PC-3 (cell line): ENCODE measurements at regions not wholly inside any gene's neighbourhood (a gene's known extent, or its start where the extent isn't known, plus 50 kb on each side); places are given as distances from the start of the nearest gene placed in this dataset.

Source experiments
- ATAC-seq: fragments of 200-7000 bp; cut with Tn5 transposase; 2 replicates; pipeline ENCODE4 v1.9.1; 2020; ENCODE audit warnings: mild to moderate bottlenecking, moderate library complexity
- BruUV-seq: library from RNA; stranded (reverse); fragments of 400-500 nt; replicated peaks from 2 replicates; lab custom pipeline; 2021; lab: Mats Ljungman, UMichigan
- CTCF ChIA-PET: fragments of 300-600 bp; sonication (Branson Sonifier 250); formaldehyde crosslinking; loops from one replicate; lab custom pipeline; 2022; ENCODE audit warnings: antibody characterized with exemption; lab: Charles Lee
- POLR2A ChIA-PET: fragments of 300-600 bp; sonication (Branson Sonifier 250); formaldehyde crosslinking; loops from one replicate; lab custom pipeline; 2022; ENCODE audit warnings: antibody characterized with exemption; ENCODE audit not compliant: unreplicated experiment; lab: Charles Lee
- DNase-seq: peaks from one replicate; pipeline ENCODE4 v3.0.0-alpha.2; 2015
- H2AFZ ChIP-seq: fragments of 300-600 bp; sonication (generic); 2 replicates; pipeline ENCODE4 v1.6.0; 2016; ENCODE audit warnings: antibody characterized with exemption, low read length
- H3F3A ChIP-seq: fragments of 300-600 bp; sonication (generic); one replicate; pipeline ENCODE4 v1.6.0; 2017; ENCODE audit warnings: antibody characterized with exemption, low read length, control low read depth, mild to moderate bottlenecking; ENCODE audit not compliant: unreplicated experiment
- H3K27ac ChIP-seq: fragments of 300-600 bp; sonication (generic); 2 replicates; pipeline ENCODE4 v1.5.1; 2016; ENCODE audit warnings: mild to moderate bottlenecking, low read length
- H3K27me3 ChIP-seq: fragments of 300-600 bp; sonication (generic); 2 replicates; pipeline ENCODE4 v1.6.1; 2016; ENCODE audit warnings: low read length, mixed read lengths
- H3K36me3 ChIP-seq: fragments of 300-600 bp; sonication (generic); 2 replicates; pipeline ENCODE4 v1.6.1; 2016; ENCODE audit warnings: low read depth, mixed run types, low read length, mixed read lengths
- H3K4me1 ChIP-seq: fragments of 300-600 bp; sonication (generic); 2 replicates; pipeline ENCODE4 v1.5.1; 2016; ENCODE audit warnings: low read length; ENCODE audit not compliant: insufficient read depth
- H3K4me2 ChIP-seq: fragments of 300-600 bp; sonication (generic); 2 replicates; pipeline ENCODE4 v1.6.0; 2016; ENCODE audit warnings: low read length
- H3K4me3 ChIP-seq: fragments of 300-600 bp; sonication (generic); 2 replicates; pipeline ENCODE4 v1.5.1; 2016; ENCODE audit warnings: mild to moderate bottlenecking, low read length, mixed read lengths
- H3K79me2 ChIP-seq: fragments of 300-600 bp; sonication (generic); 2 replicates; pipeline ENCODE4 v1.6.1; 2017; ENCODE audit warnings: low read length, mixed read lengths
- H3K9ac ChIP-seq: fragments of 300-600 bp; sonication (generic); 2 replicates; pipeline ENCODE4 v1.6.0; 2016; ENCODE audit warnings: mild to moderate bottlenecking, low read length
- H3K9me2 ChIP-seq: fragments of 300-600 bp; sonication (generic); replicated peaks from 2 replicates; pipeline ENCODE4 v1.6.1; 2016; ENCODE audit warnings: mixed run types, low read length, mixed read lengths
- H3K9me3 ChIP-seq: fragments of 300-600 bp; sonication (generic); 2 replicates; pipeline ENCODE4 v1.6.1; 2016; ENCODE audit warnings: low read length, mixed read lengths
- H4K20me1 ChIP-seq: fragments of 300-600 bp; sonication (generic); 2 replicates; pipeline ENCODE4 v1.6.1; 2016; ENCODE audit warnings: low read length, mixed read lengths
- EZH2 ChIP-seq: fragments of 300-600 bp; sonication (generic); IDR thresholded peaks from one replicate; pipeline ENCODE4 v1.6.1; 2017; ENCODE audit warnings: antibody characterized with exemption, mild to moderate bottlenecking, low read length; ENCODE audit not compliant: unreplicated experiment
- EZH2phosphoT487 ChIP-seq: fragments of 300-600 bp; sonication (generic); IDR thresholded peaks from 2 replicates; pipeline ENCODE4 v1.6.1; 2018; ENCODE audit warnings: mild to moderate bottlenecking, antibody characterized with exemption, low read length, borderline replicate concordance
- intact Hi-C: fragments of 100-400 bp; cut with micrococcal nuclease; formaldehyde crosslinking; loops from 2 replicates; pipeline ENCODE4 v1.9.0; 2023
- TF ChIP-seq, protein P1 (sequence below): fragments of 300-600 bp; sonication (generic); conservative IDR thresholded peaks from 2 replicates; pipeline ENCODE4 v1.5.1; 2017; ENCODE audit warnings: antibody characterized with exemption, low read depth, mild to moderate bottlenecking, low read length

GRCh38 chr20:18992418-18992817 lies 178.8 kb downstream of the SCP2D1 start:
- intact Hi-C loops, result no loop called here
- no peak overlapping the region for H3K9ac ChIP-seq
- CTCF ChIA-PET, result no interaction called here
- no peak for TF ChIP-seq EZH2
- TF ChIP-seq EZH2phosphoT487, result no peak
- TF ChIP-seq, protein P1, sequence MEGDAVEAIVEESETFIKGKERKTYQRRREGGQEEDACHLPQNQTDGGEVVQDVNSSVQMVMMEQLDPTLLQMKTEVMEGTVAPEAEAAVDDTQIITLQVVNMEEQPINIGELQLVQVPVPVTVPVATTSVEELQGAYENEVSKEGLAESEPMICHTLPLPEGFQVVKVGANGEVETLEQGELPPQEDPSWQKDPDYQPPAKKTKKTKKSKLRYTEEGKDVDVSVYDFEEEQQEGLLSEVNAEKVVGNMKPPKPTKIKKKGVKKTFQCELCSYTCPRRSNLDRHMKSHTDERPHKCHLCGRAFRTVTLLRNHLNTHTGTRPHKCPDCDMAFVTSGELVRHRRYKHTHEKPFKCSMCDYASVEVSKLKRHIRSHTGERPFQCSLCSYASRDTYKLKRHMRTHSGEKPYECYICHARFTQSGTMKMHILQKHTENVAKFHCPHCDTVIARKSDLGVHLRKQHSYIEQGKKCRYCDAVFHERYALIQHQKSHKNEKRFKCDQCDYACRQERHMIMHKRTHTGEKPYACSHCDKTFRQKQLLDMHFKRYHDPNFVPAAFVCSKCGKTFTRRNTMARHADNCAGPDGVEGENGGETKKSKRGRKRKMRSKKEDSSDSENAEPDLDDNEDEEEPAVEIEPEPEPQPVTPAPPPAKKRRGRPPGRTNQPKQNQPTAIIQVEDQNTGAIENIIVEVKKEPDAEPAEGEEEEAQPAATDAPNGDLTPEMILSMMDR, result no peak
- H4K20me1 ChIP-seq, result no peaks in the 10 kb centered on the region
- H3K27me3 ChIP-seq, result no peaks in the 10 kb centered on the region
- POLR2A ChIA-PET, result no interaction called here
- no peak overlapping the region for H3K4me2 ChIP-seq
- H3K9me3 ChIP-seq, result no peaks in the 10 kb centered on the region
- ATAC-seq, result no peak
- no peaks in the 10 kb centered on the region for H3K9me2 ChIP-seq
- BruUV-seq, result no TSS peak
- no peaks in the 10 kb centered on the region for H3K79me2 ChIP-seq
- DNase-seq, result no peak
- H3K4me1 ChIP-seq, result no peaks in the 10 kb centered on the region
- no peak overlapping the region for H3K27ac ChIP-seq
- H3K4me3 ChIP-seq, result no peak overlapping the region
- no peak overlapping the region for H2AFZ ChIP-seq
- H3K36me3 ChIP-seq, result no peaks in the 10 kb centered on the region
- H3F3A ChIP-seq, result no peaks in the 10 kb centered on the region

DNA sequence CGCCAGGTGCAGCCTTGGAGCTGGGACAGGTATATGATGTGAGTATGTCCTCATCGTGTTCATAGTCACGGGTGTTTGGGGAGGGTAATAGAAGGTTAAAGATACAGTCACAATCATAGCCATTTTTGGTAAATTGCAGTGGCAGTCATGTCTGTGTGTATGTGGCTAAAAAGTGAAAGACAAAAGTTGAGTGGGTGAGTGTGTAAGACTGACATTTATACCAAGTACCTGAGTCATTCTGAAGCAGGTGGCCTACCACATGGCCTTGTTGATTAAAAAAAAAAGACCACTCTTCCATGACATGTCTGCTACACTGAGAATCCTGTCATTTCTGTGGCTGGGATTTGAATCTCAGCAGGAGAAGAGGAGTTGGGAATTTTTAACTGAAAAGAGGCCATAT lies 181.9 kb downstream of the SCP2D1 start:
- CTCF ChIA-PET, result no interaction called here
- H3K4me2 ChIP-seq, result no peak overlapping the region
- H3K36me3 ChIP-seq, result no peaks in the 10 kb centered on the region
- no peak overlapping the region for H3K9ac ChIP-seq
- intact Hi-C loops, result no loop called here
- no peak overlapping the region for H2AFZ ChIP-seq
- no peaks in the 10 kb centered on the region for H3K9me2 ChIP-seq
- TF ChIP-seq, protein P1, result no peak
- no peak for TF ChIP-seq EZH2
- no peak for TF ChIP-seq EZH2phosphoT487
- H3K27me3 ChIP-seq, result no peaks in the 10 kb centered on the region
- no TSS peak for BruUV-seq
- H3K79me2 ChIP-seq, result no peaks in the 10 kb centered on the region
- DNase-seq (no peak), ATAC-seq (no peak)
- no peak overlapping the region for H3K27ac ChIP-seq
- H3K4me1 ChIP-seq, result peaks cover 4% of the 10 kb centered on the region; the same call in 1 of the 2 replicates
- no peaks in the 10 kb centered on the region for H3K9me3 ChIP-seq
- POLR2A ChIA-PET, result no interaction called here
- no peaks in the 10 kb centered on the region for H4K20me1 ChIP-seq
- H3K4me3 ChIP-seq, result no peak overlapping the region
- no peaks in the 10 kb centered on the region for H3F3A ChIP-seq

- no peak overlapping the region for H2AFZ ChIP-seq
- no peak overlapping the region for H3K4me2 ChIP-seq
- no peak overlapping the region for H3K4me3 ChIP-seq
- POLR2A ChIA-PET, result no interaction called here
- no peaks in the 10 kb centered on the region for H3F3A ChIP-seq
- H3K36me3 ChIP-seq, result no peaks in the 10 kb centered on the region
- H3K9ac ChIP-seq, result no peak overlapping the region
- CTCF ChIA-PET, result no interaction called here
- no peaks in the 10 kb centered on the region for H3K27me3 ChIP-seq
- H3K4me1 ChIP-seq, result peaks cover 4% of the 10 kb centered on the region; the same call in 1 of the 2 replicates
- no peak overlapping the region for H3K27ac ChIP-seq
- H3K9me2 ChIP-seq, result no peaks in the 10 kb centered on the region
- no TSS peak for BruUV-seq
- ATAC-seq (no peak), DNase-seq (peak; percentile 56)
- H3K9me3 ChIP-seq, result no peaks in the 10 kb centered on the region
- H4K20me1 ChIP-seq, result no peaks in the 10 kb centered on the region
- no peaks in the 10 kb centered on the region for H3K79me2 ChIP-seq
- TF ChIP-seq EZH2, result no peak
- intact Hi-C loops, result no loop called here
These were observed 185.5 kb downstream of the SCP2D1 start for GRCh38 chr20:18999086-18999485.
